ENCODE measurements at regions not wholly inside any gene's neighbourhood (a gene's known extent, or its start where the extent isn't known, plus 50 kb on each side); places are given as distances from the start of the nearest gene placed in this dataset.
"Not testable (repeated sequence)": the region's sequence is repeated elsewhere in the genome, so short reads cannot be mapped to it uniquely, and the experiment has no call there.

- DNase-seq: no peak
These were observed 723.9 kb upstream of the PCDH20 start for GRCh38 chr13:62139597-62139996.

GRCh38 chr13:62137629-62138405 is 722.2 kb upstream of the PCDH20 start:
- no peak for DNase-seq

- DNase-seq: no peak
These were observed 716.0 kb upstream of the PCDH20 start for GRCh38 chr13:62131604-62132003.

GRCh38 chr13:62130062-62130970 is 714.7 kb upstream of the PCDH20 start:
- no peak for DNase-seq

- no peak for DNase-seq
These were observed 713.4 kb upstream of the PCDH20 start for GRCh38 chr13:62129000-62129551.

GRCh38 chr13:62126400-62126799 is 710.8 kb upstream of the PCDH20 start:
- no peak for DNase-seq

GRCh38 chr13:62125451-62125850 is 709.8 kb upstream of the PCDH20 start:
- no peak for DNase-seq

- DNase-seq: no peak
These were observed 707.8 kb upstream of the PCDH20 start for GRCh38 chr13:62123409-62123808.

- no peak for DNase-seq
These were observed 706.8 kb upstream of the PCDH20 start for GRCh38 chr13:62122434-62122833.

GRCh38 chr13:62119739-62120700 is 704.4 kb upstream of the PCDH20 start:
- DNase-seq: no peak

GRCh38 chr13:62115831-62116230 is 700.2 kb upstream of the PCDH20 start:
- DNase-seq: no peak

GRCh38 chr13:62113179-62113578 is 697.5 kb upstream of the PCDH20 start:
- no peak for DNase-seq

- no peak for DNase-seq
These were observed 694.4 kb upstream of the PCDH20 start for GRCh38 chr13:62110079-62110478.

- DNase-seq: not testable (repeated sequence)
These were observed 688.5 kb upstream of the PCDH20 start for GRCh38 chr13:62104136-62104535.

GRCh38 chr13:62096652-62097051 is 681.0 kb upstream of the PCDH20 start:
- DNase-seq: no peak

- DNase-seq: no peak
These were observed 679.3 kb upstream of the PCDH20 start for GRCh38 chr13:62094932-62095331.

- DNase-seq: no peak
These were observed 678.5 kb upstream of the PCDH20 start for GRCh38 chr13:62093984-62094780.

GRCh38 chr13:62092949-62093348 is 677.3 kb upstream of the PCDH20 start:
- no peak for DNase-seq

GRCh38 chr13:62092536-62092935 is 676.9 kb upstream of the PCDH20 start:
- DNase-seq: no peak

GRCh38 chr13:62088165-62088564 is 672.5 kb upstream of the PCDH20 start:
- DNase-seq: no peak

GRCh38 chr13:62087124-62087523 is 671.5 kb upstream of the PCDH20 start:
- no peak for DNase-seq

Data from activated CD8-positive, alpha-beta memory T cell treated with anti-CD3 and anti-CD28 coated beads, Interleukin-2, amount 50 U/mL, for 4 hours (primary cell).